CD4-positive, alpha-beta memory T cell (primary cell): ENCODE measurements at regions not wholly inside any gene's neighbourhood (a gene's known extent, or its start where the extent isn't known, plus 50 kb on each side); places are given as distances from the start of the nearest gene placed in this dataset.

Experiments
- CTCF ChIA-PET: fragments of 350-600 bp; sonication (Branson Sonifier 250); formaldehyde crosslinking; loops from one replicate; lab custom pipeline; 2021; ENCODE audit warnings: inconsistent platforms; ENCODE audit not compliant: partially characterized antibody; lab: Charles Lee
- POLR2A ChIA-PET: fragments of 350-600 bp; sonication (Branson Sonifier 250); formaldehyde crosslinking; loops from one replicate; lab custom pipeline; 2021; ENCODE audit not compliant: partially characterized antibody; lab: Charles Lee
- DNase-seq, 5 donors: peaks; one replicate each; pipeline versions ENCODE4 v3.0.0 to v3.0.0-alpha.2; 2020 to 2022; ENCODE audit warnings: mixed read lengths in 1 of 5
- H3K27ac ChIP-seq: one replicate; pipeline ENCODE4 v1.7.0; 2013; ENCODE audit warnings: low read depth, low read length
- H3K27me3 ChIP-seq: 2 replicates; pipeline ENCODE4 v1.7.0; 2013; ENCODE audit warnings: mild to moderate bottlenecking, low read length, moderate library complexity; ENCODE audit not compliant: insufficient read depth
- H3K36me3 ChIP-seq: 2 replicates; pipeline ENCODE4 v1.7.0; 2013; ENCODE audit warnings: mild to moderate bottlenecking, low read length, moderate library complexity; ENCODE audit not compliant: insufficient read depth
- H3K4me1 ChIP-seq: 2 replicates; pipeline ENCODE4 v1.7.0; 2013; ENCODE audit warnings: mild to moderate bottlenecking, low read length, moderate library complexity; ENCODE audit not compliant: insufficient read depth
- H3K4me3 ChIP-seq, 2 donors: one replicate each; pipeline ENCODE4 v1.7.0; 2013; ENCODE audit warnings: low read length in 2 of 2, mild to moderate bottlenecking in 1 of 2
- H3K9me3 ChIP-seq, 2 donors: one replicate each; pipeline ENCODE4 v1.7.0; 2013; ENCODE audit warnings: low read length in 2 of 2, control low read depth in 1 of 2; ENCODE audit not compliant: control insufficient read depth in 1 of 2
- H3K27ac Mint-ChIP-seq, 7 donors: one replicate each; pipeline ENCODE4 v1.8.0; 2020 to 2021; ENCODE audit warnings: mixed read lengths in 7 of 7, mild to moderate bottlenecking in 6 of 7, inconsistent platforms in 3 of 7, moderate library complexity in 3 of 7
- H3K27me3 Mint-ChIP-seq, 2 donors: one replicate each; pipeline ENCODE4 v1.8.0; 2020 to 2021; ENCODE audit warnings: mixed read lengths in 2 of 2
- H3K36me3 Mint-ChIP-seq, 2 donors: one replicate each; pipeline ENCODE4 v1.8.0; 2020 to 2021; ENCODE audit warnings: mixed read lengths in 2 of 2, inconsistent platforms in 1 of 2, mild to moderate bottlenecking in 1 of 2
- H3K4me1 Mint-ChIP-seq, 4 donors: one replicate each; pipeline ENCODE4 v1.8.0; 2020 to 2021; ENCODE audit warnings: mixed read lengths in 4 of 4, mild to moderate bottlenecking in 1 of 4
- H3K4me3 Mint-ChIP-seq, 8 donors: one replicate each; pipeline ENCODE4 v1.8.0; 2020 to 2021; ENCODE audit warnings: mixed read lengths in 8 of 8, mild to moderate bottlenecking in 7 of 8, moderate library complexity in 6 of 8, inconsistent platforms in 3 of 8
- H3K9me3 Mint-ChIP-seq, 8 donors: one replicate each; pipeline ENCODE4 v1.8.0; 2020 to 2021; ENCODE audit warnings: mixed read lengths in 8 of 8, mild to moderate bottlenecking in 5 of 8, inconsistent platforms in 3 of 8, moderate library complexity in 1 of 8
- intact Hi-C: fragments of 100-400 bp; cut with micrococcal nuclease; formaldehyde crosslinking; loops from one replicate; pipeline ENCODE4 v1.15.1; 2023

DNA sequence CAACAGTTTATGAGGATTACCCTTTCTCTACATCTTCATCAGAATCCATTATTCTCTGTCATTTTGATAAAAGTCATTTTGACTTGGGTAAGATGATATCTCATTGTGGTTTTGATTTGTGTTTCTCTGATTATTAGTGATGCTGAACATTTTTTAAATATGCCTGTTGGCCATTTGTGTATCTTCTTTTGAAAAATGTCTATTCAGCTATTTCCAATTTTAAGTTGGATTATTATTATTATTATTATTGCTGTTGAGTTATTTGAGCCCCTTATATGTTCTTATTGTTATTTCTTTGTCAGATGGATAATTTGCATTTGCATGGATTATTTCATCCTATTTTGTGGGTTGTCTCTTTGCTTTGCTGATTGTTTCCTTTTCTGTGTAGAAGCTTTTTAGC, 421.2 kb upstream of the LMCD1 start:
- Histone ChIP-seq H3K4me1 (peaks cover 9% of the 10 kb centered on the region), H3K9me3 (no peaks in the 10 kb centered on the region), H3K4me3 (no peak overlapping the region), H3K27ac (no peak overlapping the region), H3K36me3 (no peaks in the 10 kb centered on the region), H3K27me3 (no peaks in the 10 kb centered on the region)
- Mint-ChIP-seq H3K36me3 (no peaks in the 10 kb centered on the region), H3K27me3 (no peaks in the 10 kb centered on the region), H3K4me3 (no peak overlapping the region), H3K9me3 (peaks cover 0 to 4% (median 0%) of the 10 kb centered on the region in 8 donors), H3K4me1 (peaks cover 1 to 8% (median 6%) of the 10 kb centered on the region in 4 donors), H3K27ac (no peak overlapping the region)
- DNase-seq, result no peak
- ChIA-PET POLR2A (no interaction called here), CTCF (no interaction called here)
- intact Hi-C loops, result no loop called here

GRCh38 chr3:8085498-8085897, 416.1 kb upstream of the LMCD1 start:
- H3K4me3 ChIP-seq, result no peak overlapping the region
- Mint-ChIP-seq H3K27me3 (no peaks in the 10 kb centered on the region), H3K4me3 (no peak overlapping the region), H3K27ac (no peak overlapping the region), H3K36me3 (no peaks in the 10 kb centered on the region), H3K9me3 (no peaks in the 10 kb centered on the region), H3K4me1 (peaks cover 1 to 8% (median 6%) of the 10 kb centered on the region in 4 donors)
- ChIA-PET POLR2A (no interaction called here), CTCF (no interaction called here)
- no peaks in the 10 kb centered on the region for H3K36me3 ChIP-seq
- DNase-seq, result no peak
- no peaks in the 10 kb centered on the region for H3K9me3 ChIP-seq
- peaks cover 9% of the 10 kb centered on the region for H3K4me1 ChIP-seq
- H3K27ac ChIP-seq, result no peak overlapping the region
- no peaks in the 10 kb centered on the region for H3K27me3 ChIP-seq
- intact Hi-C loops, result no loop called here

GRCh38 chr3:8087951-8088350, 413.7 kb upstream of the LMCD1 start:
- peaks cover 9% of the 10 kb centered on the region for H3K4me1 ChIP-seq
- H3K4me1 Mint-ChIP-seq, result peaks cover 1 to 8% (median 6%) of the 10 kb centered on the region in 4 donors

DNA sequence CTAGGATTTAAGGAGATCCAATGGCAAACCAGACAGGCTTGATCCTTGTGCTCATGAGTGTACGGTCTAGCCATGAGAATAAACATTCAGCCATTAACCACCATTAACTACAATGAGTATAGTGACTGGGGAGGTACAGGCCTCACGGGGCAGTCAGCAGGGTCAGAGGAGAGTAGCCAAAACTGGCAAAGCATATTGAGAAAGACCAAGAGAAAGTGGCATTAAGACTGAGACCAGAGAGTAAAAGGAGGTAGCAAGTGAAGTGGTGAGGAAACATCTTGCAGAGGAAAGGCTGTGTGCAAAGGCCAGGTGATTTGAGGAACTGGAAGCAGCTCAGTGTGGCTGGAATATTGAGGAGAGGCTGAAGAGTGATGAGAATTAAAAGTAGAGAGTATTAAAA, 407.2 kb upstream of the LMCD1 start:
- no peaks in the 10 kb centered on the region for H3K9me3 ChIP-seq
- ChIA-PET POLR2A (no interaction called here), CTCF (interaction anchor here (2.1 kb wide), 1 partner anchor 294 kb away, joined by 6 read pairs; no protein-coding TSS in a partner anchor)
- H3K4me1 ChIP-seq, result no peaks in the 10 kb centered on the region
- Mint-ChIP-seq H3K9me3 (no peaks in the 10 kb centered on the region), H3K27me3 (no peaks in the 10 kb centered on the region), H3K36me3 (no peaks in the 10 kb centered on the region), H3K4me1 (peaks cover 0 to 7% (median 3%) of the 10 kb centered on the region in 4 donors), H3K4me3 (no peak overlapping the region), H3K27ac (no peak overlapping the region)
- H3K27me3 ChIP-seq, result no peaks in the 10 kb centered on the region
- no peaks in the 10 kb centered on the region for H3K36me3 ChIP-seq
- intact Hi-C loops, result no loop called here
- no peak overlapping the region for H3K27ac ChIP-seq
- DNase-seq, result no peak
- H3K4me3 ChIP-seq, result no peak overlapping the region

More at GRCh38 chr3:8087951-8088350, 413.7 kb upstream of the LMCD1 start:
- Mint-ChIP-seq H3K27ac (no peak overlapping the region), H3K27me3 (no peaks in the 10 kb centered on the region), H3K9me3 (no peaks in the 10 kb centered on the region), H3K4me3 (no peak overlapping the region), H3K36me3 (no peaks in the 10 kb centered on the region)
- intact Hi-C loops, result no loop called here
- DNase-seq, result no peak
- no peaks in the 10 kb centered on the region for H3K9me3 ChIP-seq
- POLR2A ChIA-PET, result no interaction called here
- CTCF ChIA-PET, result no interaction called here
- H3K4me3 ChIP-seq, result no peak overlapping the region
- H3K27ac ChIP-seq, result no peak overlapping the region
- no peaks in the 10 kb centered on the region for H3K36me3 ChIP-seq
- H3K27me3 ChIP-seq, result no peaks in the 10 kb centered on the region

GRCh38 chr3:8095724-8096123, 405.9 kb upstream of the LMCD1 start:
- Histone ChIP-seq H3K9me3 (no peaks in the 10 kb centered on the region), H3K4me3 (no peak overlapping the region), H3K4me1 (no peaks in the 10 kb centered on the region), H3K27me3 (no peaks in the 10 kb centered on the region), H3K27ac (no peak overlapping the region), H3K36me3 (no peaks in the 10 kb centered on the region)
- Mint-ChIP-seq H3K27ac (no peak overlapping the region), H3K9me3 (no peaks in the 10 kb centered on the region), H3K27me3 (no peaks in the 10 kb centered on the region), H3K4me1 (peaks cover 0 to 7% (median 3%) of the 10 kb centered on the region in 4 donors), H3K4me3 (no peak overlapping the region), H3K36me3 (no peaks in the 10 kb centered on the region)
- no peak for DNase-seq
- CTCF ChIA-PET, result interaction anchor here (1.3 to 2.1 kb wide), 3 partner anchors 15 to 322 kb away, joined by 3 to 8 read pairs (median 6); no protein-coding TSS in a partner anchor
- intact Hi-C loops, result no loop called here
- POLR2A ChIA-PET, result no interaction called here

- CTCF ChIA-PET, result no interaction called here
- no peaks in the 10 kb centered on the region for H3K36me3 ChIP-seq
- H3K4me3 ChIP-seq, result no peak overlapping the region
- peaks cover 0 to 6% (median 0%) of the 10 kb centered on the region in 8 donors for H3K9me3 Mint-ChIP-seq
- no peak overlapping the region for H3K4me3 Mint-ChIP-seq
- no peaks in the 10 kb centered on the region for H3K36me3 Mint-ChIP-seq
- H3K4me1 ChIP-seq, result no peaks in the 10 kb centered on the region
- POLR2A ChIA-PET, result no interaction called here
- H3K9me3 ChIP-seq, result no peaks in the 10 kb centered on the region
- intact Hi-C loops, result no loop called here
- H3K27ac ChIP-seq, result no peak overlapping the region
- H3K27ac Mint-ChIP-seq, result no peak overlapping the region
- H3K27me3 Mint-ChIP-seq, result peaks cover 0 to 2% of the 10 kb centered on the region in 2 donors
- no peak for DNase-seq
- peaks cover 4 to 11% (median 7%) of the 10 kb centered on the region in 4 donors for H3K4me1 Mint-ChIP-seq
- no peaks in the 10 kb centered on the region for H3K27me3 ChIP-seq
These were observed 403.9 kb upstream of the LMCD1 start for GRCh38 chr3:8097690-8098089.

GRCh38 chr3:8103954-8104353, 397.7 kb upstream of the LMCD1 start:
- intact Hi-C loops, result no loop called here
- Histone ChIP-seq H3K4me3 (no peak overlapping the region), H3K9me3 (no peaks in the 10 kb centered on the region), H3K4me1 (no peaks in the 10 kb centered on the region), H3K27me3 (no peaks in the 10 kb centered on the region), H3K36me3 (no peaks in the 10 kb centered on the region), H3K27ac (no peak overlapping the region)
- no peak for DNase-seq
- H3K9me3 Mint-ChIP-seq, result peaks cover 0 to 6% (median 0%) of the 10 kb centered on the region in 8 donors
- no peak overlapping the region for H3K27ac Mint-ChIP-seq
- ChIA-PET CTCF (no interaction called here), POLR2A (no interaction called here)
- no peak overlapping the region for H3K4me3 Mint-ChIP-seq
- no peaks in the 10 kb centered on the region for H3K36me3 Mint-ChIP-seq
- peaks cover 2 to 9% (median 6%) of the 10 kb centered on the region in 4 donors for H3K4me1 Mint-ChIP-seq
- peaks cover 1 to 5% of the 10 kb centered on the region in 2 donors for H3K27me3 Mint-ChIP-seq

DNA sequence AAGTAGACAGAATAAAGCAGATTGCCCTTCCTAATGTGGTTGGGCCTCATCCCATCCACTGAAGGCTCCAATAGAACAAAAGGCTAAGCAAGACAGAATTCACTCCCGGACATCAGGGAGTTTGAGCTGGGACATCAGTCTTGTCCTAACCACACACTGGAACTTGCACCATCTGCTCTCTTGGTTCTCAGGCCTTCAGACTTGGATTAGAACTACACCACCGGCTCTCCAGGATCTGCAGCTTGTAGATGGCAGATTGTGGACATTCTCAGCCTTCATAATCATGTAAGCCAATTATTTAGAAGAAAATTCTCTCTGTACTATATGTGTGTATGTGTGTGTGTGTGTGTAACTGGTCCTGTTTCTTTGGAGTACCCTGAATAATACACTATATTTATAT, 394.7 kb upstream of the LMCD1 start:
- no peaks in the 10 kb centered on the region for H3K27me3 ChIP-seq

More for the DNA sequence above, 394.7 kb upstream of the LMCD1 start:
- CTCF ChIA-PET, result no interaction called here
- Histone ChIP-seq H3K27ac (no peak overlapping the region), H3K36me3 (no peaks in the 10 kb centered on the region), H3K4me3 (no peak overlapping the region), H3K4me1 (peaks cover 4% of the 10 kb centered on the region), H3K9me3 (no peaks in the 10 kb centered on the region)
- H3K36me3 Mint-ChIP-seq, result no peaks in the 10 kb centered on the region
- intact Hi-C loops, result no loop called here
- peaks cover 0 to 6% (median 0%) of the 10 kb centered on the region in 8 donors for H3K9me3 Mint-ChIP-seq
- H3K4me1 Mint-ChIP-seq, result peaks cover 3 to 13% (median 8%) of the 10 kb centered on the region in 4 donors
- POLR2A ChIA-PET, result no interaction called here
- no peak overlapping the region for H3K27ac Mint-ChIP-seq
- H3K4me3 Mint-ChIP-seq, result no peak overlapping the region
- no peak for DNase-seq
- peaks cover 1 to 5% of the 10 kb centered on the region in 2 donors for H3K27me3 Mint-ChIP-seq
